Colonic mucosa (tissue), 4 donors: ENCODE measurements at regions not wholly inside any gene's neighbourhood (a gene's known extent, or its start where the extent isn't known, plus 50 kb on each side); places are given as distances from the start of the nearest gene placed in this dataset.

Experiments used
- DNase-seq: peaks from one replicate; pipeline ENCODE4 v3.0.0-alpha.2; 2020
- H3K27ac ChIP-seq: fragments of 200-600 bp; one replicate; pipeline ENCODE4 v1.8.0; 2021
- H3K27me3 ChIP-seq: fragments of 200-600 bp; one replicate; pipeline ENCODE4 v1.8.0; 2021
- H3K36me3 ChIP-seq: fragments of 200-600 bp; one replicate; pipeline ENCODE4 v1.8.0; 2021
- H3K4me1 ChIP-seq: fragments of 200-600 bp; one replicate; pipeline ENCODE4 v1.8.0; 2021; ENCODE audit warnings: mild to moderate bottlenecking
- H3K4me3 ChIP-seq: fragments of 200-600 bp; one replicate; pipeline ENCODE4 v1.8.0; 2021
- H3K9ac ChIP-seq, 2 donors: one replicate each; pipeline ENCODE4 v1.7.0; 2013; ENCODE audit warnings: control low read depth in 2 of 2, low read depth in 2 of 2, low read length in 2 of 2
- H3K9me3 ChIP-seq: fragments of 200-600 bp; one replicate; pipeline ENCODE4 v1.8.0; 2021
- CTCF ChIP-seq: fragments of 200-600 bp; IDR thresholded peaks from one replicate; pipeline ENCODE4 v1.8.0; 2022; ENCODE audit warnings: antibody characterized with exemption, mild to moderate bottlenecking
- intact Hi-C: fragments of 100-400 bp; cut with DNase I; formaldehyde crosslinking; loops from one replicate; pipeline ENCODE4 v1.14.1; 2022
- donor health status: healthy.
- donor health status: DM: no; HTN: no; CAD: no.
- donor health status: DM: no; HTN: no; CAD: no.

GRCh38 chr10:62577076-62577475 is 202.9 kb downstream of the ZNF365 start:
- DNase-seq = no peak
- Histone ChIP-seq H3K4me3 (no peak overlapping the region), H3K27me3 (no peaks in the 10 kb centered on the region), H3K9ac (no peak overlapping the region), H3K27ac (no peak overlapping the region), H3K36me3 (no peaks in the 10 kb centered on the region), H3K9me3 (no peaks in the 10 kb centered on the region), H3K4me1 (no peaks in the 10 kb centered on the region)
- intact Hi-C loops = no loop called here
- TF ChIP-seq CTCF = no peak

GRCh38 chr10:62577666-62578291 is 203.6 kb downstream of the ZNF365 start:
- intact Hi-C loops = no loop called here

GRCh38 chr10:62578301-62578700 is 204.1 kb downstream of the ZNF365 start:
- no peaks in the 10 kb centered on the region for H3K4me1 ChIP-seq
- H3K36me3 ChIP-seq = no peaks in the 10 kb centered on the region
- no peak overlapping the region for H3K9ac ChIP-seq
- H3K9me3 ChIP-seq = no peaks in the 10 kb centered on the region
- DNase-seq = no peak
- H3K4me3 ChIP-seq = no peak overlapping the region
- intact Hi-C loops = no loop called here
- H3K27ac ChIP-seq = no peak overlapping the region
- no peaks in the 10 kb centered on the region for H3K27me3 ChIP-seq
- no peak for TF ChIP-seq CTCF

More at GRCh38 chr10:62577666-62578291, 203.6 kb downstream of the ZNF365 start:
- H3K9me3 ChIP-seq = no peaks in the 10 kb centered on the region
- no peak for DNase-seq
- H3K27me3 ChIP-seq = no peaks in the 10 kb centered on the region
- no peaks in the 10 kb centered on the region for H3K36me3 ChIP-seq
- H3K4me1 ChIP-seq = no peaks in the 10 kb centered on the region
- TF ChIP-seq CTCF = no peak
- H3K4me3 ChIP-seq = no peak overlapping the region
- no peak overlapping the region for H3K27ac ChIP-seq
- no peak overlapping the region for H3K9ac ChIP-seq

GRCh38 chr10:62578916-62579315 is 204.7 kb downstream of the ZNF365 start:
- no peak overlapping the region for H3K27ac ChIP-seq
- no peak for DNase-seq
- no peak for TF ChIP-seq CTCF
- H3K4me3 ChIP-seq = no peak overlapping the region
- no peaks in the 10 kb centered on the region for H3K4me1 ChIP-seq
- no peaks in the 10 kb centered on the region for H3K9me3 ChIP-seq
- H3K27me3 ChIP-seq = no peaks in the 10 kb centered on the region
- H3K36me3 ChIP-seq = no peaks in the 10 kb centered on the region
- no peak overlapping the region for H3K9ac ChIP-seq
- intact Hi-C loops = no loop called here

GRCh38 chr10:62580396-62580795 is 206.2 kb downstream of the ZNF365 start:
- H3K36me3 ChIP-seq = no peaks in the 10 kb centered on the region
- no peaks in the 10 kb centered on the region for H3K4me1 ChIP-seq
- DNase-seq = no peak
- H3K9ac ChIP-seq = no peak overlapping the region
- H3K4me3 ChIP-seq = no peak overlapping the region
- H3K27ac ChIP-seq = no peak overlapping the region
- no peaks in the 10 kb centered on the region for H3K27me3 ChIP-seq
- TF ChIP-seq CTCF = no peak
- intact Hi-C loops = no loop called here
- H3K9me3 ChIP-seq = no peaks in the 10 kb centered on the region
